NCI-H187 treated with DMSO at 0.1 percent for 48 hours (cell line): ENCODE measurements at regions not wholly inside any gene's neighbourhood (a gene's known extent, or its start where the extent isn't known, plus 50 kb on each side); places are given as distances from the start of the nearest gene placed in this dataset.
"Not testable (repeated sequence)": the region's sequence is repeated elsewhere in the genome, so short reads cannot be mapped to it uniquely, and the experiment has no call there.

Source experiments
- DNase-seq: peaks from one replicate; lab custom pipeline; 2025; lab: John Stamatoyannopoulos, UW

DNA sequence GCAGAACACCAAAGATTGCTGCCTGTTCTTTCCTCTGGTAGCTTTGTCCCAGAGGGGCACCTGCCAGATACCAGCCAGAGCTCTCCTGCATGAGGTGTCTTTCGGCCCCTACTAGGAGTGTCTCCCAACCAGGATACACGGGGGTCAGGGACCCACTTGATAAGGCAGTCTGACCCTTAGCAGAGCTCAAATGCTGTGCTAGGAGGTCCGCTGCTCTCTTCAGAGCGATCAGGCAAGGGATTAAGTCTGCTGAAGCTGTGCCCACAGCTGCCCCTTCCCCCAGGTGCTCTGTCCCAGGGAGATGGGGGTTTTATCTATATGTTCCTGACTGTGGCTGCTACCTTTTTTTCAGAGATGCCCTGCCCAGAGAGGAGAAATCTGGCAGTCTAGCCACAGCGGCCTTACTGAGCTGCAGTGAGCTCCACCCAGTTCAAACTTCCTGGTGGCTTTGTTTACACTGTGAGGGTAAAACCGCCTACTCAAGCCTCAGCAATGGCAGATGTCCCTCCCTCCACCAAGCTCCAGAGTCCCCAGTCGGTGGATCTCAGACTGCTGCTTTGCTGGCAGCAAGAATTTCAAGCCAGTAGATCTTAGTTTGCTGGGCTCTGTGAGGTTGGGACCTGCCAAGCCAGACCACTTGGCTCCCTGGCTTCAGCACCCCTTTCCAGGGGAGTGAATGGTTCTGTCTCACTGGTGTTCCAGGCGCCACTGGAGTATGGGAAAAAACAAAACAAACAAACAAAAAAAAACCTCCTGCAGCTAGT, 52.0 kb upstream of the TMTC2 start:
- DNase-seq, result not testable (repeated sequence)

DNA sequence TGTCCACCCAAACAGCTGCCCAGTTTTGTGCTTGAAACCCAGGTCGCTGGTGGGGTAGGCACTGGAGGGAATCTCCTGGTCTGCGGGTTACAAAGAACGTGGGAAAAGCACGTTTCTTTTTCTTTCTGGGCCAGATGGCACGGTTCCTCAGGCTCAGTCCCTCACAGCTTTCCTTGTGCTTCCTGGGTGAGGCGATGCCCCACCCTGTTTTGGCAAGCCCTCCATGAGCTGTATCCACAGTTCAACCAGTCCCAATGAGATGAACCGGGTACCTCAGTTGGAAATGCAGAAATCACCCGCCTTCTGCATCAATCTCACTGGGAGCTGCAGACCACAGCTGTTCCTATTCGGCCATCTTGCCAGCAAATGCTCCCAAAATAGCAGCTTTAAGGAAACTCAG, 51.4 kb upstream of the TMTC2 start:
- DNase-seq, result no peak
